ENCODE measurements at regions not wholly inside any gene's neighbourhood (a gene's known extent, or its start where the extent isn't known, plus 50 kb on each side); places are given as distances from the start of the nearest gene placed in this dataset.
A peak's percentile ranks its signal among the peaks of the same experiment; 100 is the strongest.

- DNase-seq, result no peak
- Histone ChIP-seq H3K27ac (ENCODE audit: low read depth in 1 of 2, low read length in 1 of 2) (peak overlapping the region in 1 of 2 donors; percentile 55), H3K9me3 (ENCODE audit: control insufficient read depth in 4 of 4, insufficient read depth in 3 of 4, low read length in 3 of 4) (no peaks in the 10 kb centered on the region), H3K27me3 (ENCODE audit: control insufficient read depth in 3 of 3, insufficient read depth in 3 of 3, low read length in 2 of 3) (no peaks in the 10 kb centered on the region), H3K4me1 (ENCODE audit: control insufficient read depth in 5 of 5, insufficient read depth in 5 of 5, low read length in 5 of 5) (peaks cover 0 to 45% (median 4%) of the 10 kb centered on the region in 5 donors), H3K36me3 (ENCODE audit: control insufficient read depth in 4 of 4, insufficient read depth in 4 of 4, low read length in 4 of 4) (no peaks in the 10 kb centered on the region), H3K4me3 (no peak overlapping the region), H3K9ac (ENCODE audit: insufficient read depth in 1 of 2, low read length in 2 of 2) (no peak overlapping the region)
- ATAC-seq (ENCODE audit: insufficient read depth, low FRiP score), result no peak
- WGBS, 2 donors, result 79 to 90% methylated on average over 9 of the region's 9 CpGs
- TF ChIP-seq CTCF (IDR thresholded peaks at IDR 0.05; ENCODE audit: control extremely low read depth, extremely low read depth), result no peak
These were observed 90.8 kb upstream of the TNFAIP3 start for GRCh38 chr6:137776256-137776655.

- H3K4me3 ChIP-seq, result no peak overlapping the region
- no peaks in the 10 kb centered on the region for H3K36me3 ChIP-seq (ENCODE audit: control insufficient read depth in 4 of 4, insufficient read depth in 4 of 4, low read length in 4 of 4)
- no peaks in the 10 kb centered on the region for H3K9me3 ChIP-seq (ENCODE audit: control insufficient read depth in 4 of 4, insufficient read depth in 3 of 4, low read length in 3 of 4)
- peak; percentile 80 to 96 (median 95) for DNase-seq
- WGBS, 2 donors, result 51 to 74% methylated on average over 15 of the region's 15 CpGs
- no peak for ATAC-seq (ENCODE audit: insufficient read depth, low FRiP score)
- H3K27me3 ChIP-seq (ENCODE audit: control insufficient read depth in 3 of 3, insufficient read depth in 3 of 3, low read length in 2 of 3), result no peaks in the 10 kb centered on the region
- H3K4me1 ChIP-seq (ENCODE audit: control insufficient read depth in 5 of 5, insufficient read depth in 5 of 5, low read length in 5 of 5), result peaks cover 0 to 45% (median 4%) of the 10 kb centered on the region in 5 donors
- no peak overlapping the region for H3K9ac ChIP-seq (ENCODE audit: insufficient read depth in 1 of 2, low read length in 2 of 2)
- no peak for TF ChIP-seq CTCF (IDR thresholded peaks at IDR 0.05; ENCODE audit: control extremely low read depth, extremely low read depth)
- no peak overlapping the region for H3K27ac ChIP-seq (ENCODE audit: low read depth in 1 of 2, low read length in 1 of 2)
These were observed 90.0 kb upstream of the TNFAIP3 start for GRCh38 chr6:137776786-137777686.

GRCh38 chr6:137777687-137778075 lies 89.4 kb upstream of the TNFAIP3 start:
- H3K36me3 ChIP-seq (ENCODE audit: control insufficient read depth in 4 of 4, insufficient read depth in 4 of 4, low read length in 4 of 4), result no peaks in the 10 kb centered on the region
- no peak overlapping the region for H3K9ac ChIP-seq (ENCODE audit: insufficient read depth in 1 of 2, low read length in 2 of 2)
- H3K27ac ChIP-seq (ENCODE audit: low read depth in 1 of 2, low read length in 1 of 2), result no peak overlapping the region
- H3K27me3 ChIP-seq (ENCODE audit: control insufficient read depth in 3 of 3, insufficient read depth in 3 of 3, low read length in 2 of 3), result no peaks in the 10 kb centered on the region
- no peaks in the 10 kb centered on the region for H3K9me3 ChIP-seq (ENCODE audit: control insufficient read depth in 4 of 4, insufficient read depth in 3 of 4, low read length in 3 of 4)
- peaks cover 0 to 48% (median 4%) of the 10 kb centered on the region in 5 donors for H3K4me1 ChIP-seq (ENCODE audit: control insufficient read depth in 5 of 5, insufficient read depth in 5 of 5, low read length in 5 of 5)
- WGBS, 2 donors, result 88 to 100% methylated on average over 1 of the region's 1 CpG
- ATAC-seq (ENCODE audit: insufficient read depth, low FRiP score) (no peak), DNase-seq (peak; percentile 58 to 94 (median 93))
- no peak for TF ChIP-seq CTCF (IDR thresholded peaks at IDR 0.05; ENCODE audit: control extremely low read depth, extremely low read depth)
- H3K4me3 ChIP-seq, result no peak overlapping the region
